NOMO-1 treated with dmso at 0.1 percent for 144 hours (cell line): ENCODE measurements at regions not wholly inside any gene's neighbourhood (a gene's known extent, or its start where the extent isn't known, plus 50 kb on each side); places are given as distances from the start of the nearest gene placed in this dataset.

Source experiments
- DNase-seq: peaks from one replicate; lab custom pipeline; 2025; ENCODE audit not compliant: unreplicated experiment; lab: John Stamatoyannopoulos, UW

DNA sequence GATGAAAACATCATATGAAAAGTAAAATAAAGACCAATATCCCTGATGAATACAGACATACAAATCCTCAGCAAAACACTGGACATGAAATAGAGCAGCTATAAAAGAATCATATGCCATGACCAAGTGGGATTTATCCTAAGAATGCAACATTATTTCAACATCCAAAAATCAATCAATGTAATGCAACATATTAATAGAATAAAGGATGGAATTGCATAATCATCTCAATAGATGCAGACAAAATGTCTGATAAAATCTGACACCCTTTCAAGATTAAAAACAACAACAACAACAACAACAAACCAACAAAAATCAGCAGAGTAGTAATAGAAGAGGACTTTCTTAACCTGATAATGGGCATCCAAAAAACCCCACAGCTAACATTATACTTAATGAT lies 63.8 kb upstream of the IL1R1 start:
- DNase-seq, result no peak

DNA sequence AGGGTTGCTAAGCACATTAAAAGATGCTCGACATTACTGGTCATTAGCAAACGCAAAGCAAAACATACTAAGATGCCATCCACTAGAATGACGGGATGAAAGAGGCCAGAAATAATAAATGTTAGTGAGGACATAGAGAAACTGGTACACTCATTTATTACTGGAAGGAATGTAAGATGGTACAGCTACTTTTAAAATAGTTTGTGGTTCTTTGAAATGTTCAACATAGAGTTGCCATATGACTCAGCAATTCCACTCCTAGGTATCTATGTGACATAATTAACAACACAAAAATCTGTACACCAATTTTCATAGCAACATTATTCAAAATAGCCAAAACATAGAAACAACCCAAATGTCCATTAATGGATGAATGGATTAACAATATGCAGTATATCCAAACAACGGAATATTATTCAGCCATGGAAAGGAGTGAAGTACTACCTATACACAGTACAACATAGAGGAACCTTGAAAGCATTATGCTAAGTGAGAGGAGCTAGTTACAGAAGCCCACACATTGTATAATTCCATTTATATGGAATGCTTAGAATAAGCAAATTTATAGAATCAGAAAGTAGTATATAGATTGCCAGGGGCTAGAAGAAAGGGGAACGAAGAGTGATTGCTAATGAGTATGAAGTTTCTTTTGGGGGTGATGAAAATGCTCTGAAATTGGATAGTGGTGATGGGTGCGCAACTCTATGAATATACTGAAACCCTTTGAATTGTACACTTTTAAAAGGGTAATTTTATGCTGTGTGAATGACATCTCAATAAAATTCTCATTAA lies 61.9 kb upstream of the IL1R1 start:
- DNase-seq, result no peak

DNA sequence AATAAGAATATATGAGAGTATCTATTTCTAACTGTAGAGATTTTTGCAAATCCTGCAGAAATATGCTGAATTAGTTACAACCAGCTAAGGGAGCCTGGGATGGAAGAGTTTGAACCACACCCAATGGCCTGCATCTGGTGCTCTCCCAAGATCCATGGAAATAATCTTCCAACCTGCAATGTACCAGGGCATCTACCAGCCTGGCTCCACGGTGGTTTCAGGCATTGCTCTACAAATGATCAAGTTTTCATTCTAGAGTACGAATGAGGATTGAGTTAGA lies 61.4 kb upstream of the IL1R1 start:
- DNase-seq, result no peak

DNA sequence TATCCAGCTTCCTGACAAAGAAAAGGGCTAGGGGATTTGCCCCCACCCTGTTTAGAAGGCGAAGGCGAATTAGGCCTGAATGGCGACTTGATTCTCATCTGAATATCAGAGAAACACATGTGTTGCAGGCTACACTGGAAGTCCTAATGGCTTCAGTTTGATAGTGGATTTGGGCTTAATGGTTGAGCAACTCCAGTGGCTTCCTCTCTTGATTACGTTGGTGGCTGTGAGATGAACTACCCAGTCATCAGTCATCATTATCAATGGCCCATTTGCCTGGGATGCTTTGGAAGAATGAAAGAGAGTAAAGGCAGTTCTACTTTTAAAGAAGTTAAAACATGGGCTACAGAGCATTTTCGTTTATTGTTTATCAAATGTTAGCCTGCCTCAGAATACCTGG lies 60.9 kb upstream of the IL1R1 start:
- no peak for DNase-seq

DNA sequence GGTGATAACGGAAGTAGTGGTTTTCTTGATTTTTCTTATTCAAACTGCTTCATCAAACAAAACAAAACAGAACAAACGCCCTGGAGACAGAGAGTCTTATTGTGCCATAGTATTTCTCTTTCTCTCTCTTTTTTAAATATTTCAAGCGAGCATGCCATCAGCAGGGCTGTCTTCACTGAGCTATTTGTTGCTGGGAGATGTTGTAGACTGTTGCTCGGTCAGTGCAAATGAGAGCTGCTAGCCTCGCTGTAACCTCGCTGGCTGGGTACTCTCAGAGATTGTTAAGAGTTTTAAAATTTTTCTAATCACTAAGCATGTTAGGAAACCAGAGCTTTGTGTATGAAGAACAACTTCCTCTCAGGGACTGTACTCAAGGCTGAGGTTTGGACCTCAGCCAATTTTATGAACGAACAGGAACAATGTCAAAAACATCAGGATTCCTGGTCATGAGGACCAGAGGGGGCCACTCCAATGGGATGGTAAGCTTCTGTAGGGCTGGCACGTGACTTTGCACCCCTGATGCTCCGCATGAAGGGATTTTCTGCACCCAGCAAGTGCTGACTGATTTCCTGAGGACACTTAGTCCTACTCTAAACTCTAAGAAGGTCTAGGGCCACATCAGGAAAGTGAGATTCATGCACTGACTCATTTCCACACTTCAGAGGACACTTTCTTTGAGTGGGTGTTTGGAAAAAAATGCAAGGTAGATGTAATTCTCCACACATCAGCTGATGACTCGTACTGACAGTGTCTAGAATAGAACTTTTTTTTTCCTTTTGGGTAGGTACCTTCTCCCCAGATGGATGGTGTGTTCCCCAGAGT lies 59.8 kb upstream of the IL1R1 start:
- DNase-seq, result peak; percentile 81

DNA sequence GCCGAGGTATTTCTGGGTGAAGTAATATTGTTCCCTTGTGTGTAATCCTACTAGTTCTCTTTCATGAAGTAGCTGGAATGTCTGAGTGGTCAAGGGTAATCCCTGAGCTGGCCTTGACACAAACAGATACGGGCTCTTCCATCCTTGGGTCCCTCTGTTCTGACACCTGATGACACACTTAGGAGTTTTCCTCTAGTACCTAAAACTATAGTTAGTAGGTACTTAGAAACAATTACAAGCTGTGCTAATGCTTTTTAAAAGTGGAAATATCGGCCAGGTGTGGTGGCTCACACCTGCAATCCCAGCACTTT lies 59.2 kb upstream of the IL1R1 start:
- no peak for DNase-seq

DNA sequence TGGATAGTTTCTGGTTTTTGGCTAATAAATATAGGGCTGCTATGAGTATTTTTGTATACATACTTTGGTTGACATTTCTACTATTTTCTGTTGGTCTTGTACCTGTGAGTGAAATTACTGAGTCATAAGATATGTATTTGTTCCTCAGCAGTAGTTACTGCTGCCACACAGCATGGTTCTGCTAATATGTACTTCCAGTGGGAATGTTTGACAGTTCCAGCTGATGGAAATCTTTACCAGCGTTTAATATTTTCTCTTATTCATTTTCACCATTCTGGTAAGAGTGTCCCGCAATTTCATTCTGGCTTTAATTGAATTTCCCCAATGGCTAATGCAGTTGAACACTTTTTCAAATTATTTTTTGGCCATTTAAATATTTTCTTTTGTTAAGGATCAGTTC lies 57.9 kb upstream of the IL1R1 start:
- DNase-seq, result no peak

DNA sequence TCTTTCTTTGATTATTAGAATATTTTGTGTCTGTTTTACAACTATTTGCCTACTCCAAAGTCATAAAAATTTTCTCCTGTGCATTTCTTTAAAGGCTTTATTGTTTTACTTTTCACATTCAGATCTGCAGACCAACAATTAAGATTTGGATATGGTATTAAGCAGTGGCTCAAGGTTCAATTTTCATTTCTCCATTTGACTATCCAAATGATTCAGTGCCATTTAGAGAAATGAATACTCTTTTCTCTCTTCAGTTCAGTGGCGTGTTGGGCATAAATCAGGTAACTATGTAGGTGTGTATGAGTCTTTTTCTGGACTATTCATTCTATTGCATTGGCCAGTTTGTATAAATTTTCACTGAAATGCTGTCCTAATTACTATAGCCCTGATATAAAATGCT lies 57.3 kb upstream of the IL1R1 start:
- no peak for DNase-seq

DNA sequence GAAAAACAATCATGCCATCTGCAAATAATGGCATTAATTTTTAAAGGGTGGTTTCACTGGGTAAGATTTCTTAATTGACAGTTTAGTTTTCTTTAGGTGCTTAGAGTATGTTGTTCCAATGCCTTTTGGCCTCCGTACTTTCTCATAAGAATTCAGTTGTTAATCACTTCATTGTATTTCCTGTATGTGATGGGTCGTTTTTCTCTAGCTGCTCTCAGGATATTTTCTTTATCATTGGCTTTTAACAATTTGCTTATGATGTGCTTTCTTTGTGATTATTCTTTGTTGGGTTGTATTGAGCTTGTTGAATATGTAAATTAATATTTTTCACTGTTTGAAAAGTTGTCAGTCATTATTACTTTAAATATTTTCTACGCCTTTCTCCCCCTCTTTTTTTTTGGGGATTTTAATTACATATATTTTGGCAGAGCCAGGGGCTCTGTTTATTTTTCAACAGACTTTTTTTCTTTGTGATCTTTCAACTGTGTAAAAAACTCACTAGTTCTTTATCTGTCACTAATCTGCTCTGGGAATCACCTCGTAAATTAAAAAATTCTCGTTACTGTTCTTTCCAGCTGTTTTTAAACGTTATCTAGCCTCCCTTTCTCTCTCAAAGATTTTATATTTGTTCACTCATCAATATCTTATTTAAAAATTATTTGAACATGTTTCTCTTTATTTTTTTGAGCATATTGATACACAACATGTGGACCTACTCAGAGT lies 56.2 kb upstream of the IL1R1 start:
- no peak for DNase-seq

DNA sequence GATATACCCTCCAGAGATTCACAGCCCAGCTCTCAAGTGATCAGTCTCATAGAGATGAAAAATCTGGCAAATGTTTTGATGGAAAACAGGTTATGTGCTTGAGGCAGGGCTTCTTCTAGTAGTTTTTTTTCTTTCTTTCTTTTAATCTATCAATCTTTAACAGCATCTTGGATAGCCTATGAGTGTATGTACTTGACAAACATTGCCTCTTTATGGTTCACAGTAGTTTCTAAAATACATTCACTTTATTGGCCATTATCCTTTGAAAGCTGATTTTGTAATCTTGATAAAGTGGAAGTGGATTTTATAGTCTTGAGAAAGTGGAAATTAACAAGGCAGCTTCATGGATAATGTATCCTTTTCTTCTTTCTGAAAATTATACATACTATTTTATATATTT lies 51.4 kb upstream of the IL1R1 start:
- no peak for DNase-seq

DNA sequence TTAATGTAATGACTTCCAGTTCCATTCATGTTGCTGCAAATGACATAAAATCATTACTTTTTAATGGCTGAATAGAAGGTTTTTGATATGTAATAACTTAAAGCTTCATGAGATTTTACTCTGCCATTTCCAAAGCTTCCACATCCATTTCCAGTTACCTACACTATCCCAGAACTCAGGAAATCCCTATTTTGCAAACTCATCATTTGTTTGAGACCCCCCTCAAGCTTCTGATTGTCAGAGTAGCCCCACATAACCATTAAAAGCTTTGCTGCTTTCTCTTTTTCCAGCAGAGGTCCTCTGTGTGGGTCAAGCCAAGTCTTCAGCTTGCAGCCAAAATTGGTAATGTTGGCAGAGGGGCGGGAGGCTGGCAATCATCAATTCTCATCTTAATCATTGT lies 50.6 kb upstream of the IL1R1 start:
- no peak for DNase-seq

DNA sequence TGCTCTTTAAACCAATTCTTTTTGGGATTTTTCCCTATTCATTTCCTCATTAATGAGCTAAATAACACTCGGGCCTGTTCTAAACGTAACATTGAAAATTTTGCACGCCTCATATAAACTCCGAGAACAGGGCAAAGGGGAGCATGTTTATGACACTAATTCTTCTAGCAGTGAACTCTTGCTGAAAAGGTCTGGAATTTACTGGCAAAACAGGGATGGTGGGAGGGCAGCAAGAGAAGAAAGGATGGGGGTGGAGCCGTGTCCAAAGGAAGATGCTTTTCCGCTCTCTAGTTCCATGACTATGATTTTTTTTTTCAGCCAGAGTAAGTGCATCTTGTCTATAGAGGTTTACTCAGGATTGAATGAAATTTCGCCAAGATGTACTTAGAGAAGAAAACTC lies 50.0 kb upstream of the IL1R1 start:
- no peak for DNase-seq
